ENCODE measurements at regions not wholly inside any gene's neighbourhood (a gene's known extent, or its start where the extent isn't known, plus 50 kb on each side); places are given as distances from the start of the nearest gene placed in this dataset.

DNA sequence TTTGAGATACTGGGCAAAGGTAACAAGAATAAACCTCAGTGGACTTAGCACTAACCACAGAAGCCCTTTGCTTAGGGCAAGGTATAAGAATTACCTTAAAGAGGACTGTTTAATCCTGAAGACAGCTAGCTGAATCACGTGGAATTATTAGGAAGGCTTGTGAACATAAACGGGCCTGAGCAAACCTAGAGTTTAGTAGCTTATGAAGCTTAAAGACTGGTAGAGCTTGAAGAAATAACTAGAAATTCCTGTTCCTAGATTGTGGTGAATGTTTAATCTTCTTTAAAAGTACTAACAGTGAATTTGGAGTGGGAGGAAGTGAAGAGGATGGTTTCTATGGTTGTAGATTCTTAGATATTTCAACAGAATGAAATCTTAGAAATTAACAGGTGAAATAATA, 428.9 kb upstream of the THRB start:
- TF ChIP-seq, protein P1, sequence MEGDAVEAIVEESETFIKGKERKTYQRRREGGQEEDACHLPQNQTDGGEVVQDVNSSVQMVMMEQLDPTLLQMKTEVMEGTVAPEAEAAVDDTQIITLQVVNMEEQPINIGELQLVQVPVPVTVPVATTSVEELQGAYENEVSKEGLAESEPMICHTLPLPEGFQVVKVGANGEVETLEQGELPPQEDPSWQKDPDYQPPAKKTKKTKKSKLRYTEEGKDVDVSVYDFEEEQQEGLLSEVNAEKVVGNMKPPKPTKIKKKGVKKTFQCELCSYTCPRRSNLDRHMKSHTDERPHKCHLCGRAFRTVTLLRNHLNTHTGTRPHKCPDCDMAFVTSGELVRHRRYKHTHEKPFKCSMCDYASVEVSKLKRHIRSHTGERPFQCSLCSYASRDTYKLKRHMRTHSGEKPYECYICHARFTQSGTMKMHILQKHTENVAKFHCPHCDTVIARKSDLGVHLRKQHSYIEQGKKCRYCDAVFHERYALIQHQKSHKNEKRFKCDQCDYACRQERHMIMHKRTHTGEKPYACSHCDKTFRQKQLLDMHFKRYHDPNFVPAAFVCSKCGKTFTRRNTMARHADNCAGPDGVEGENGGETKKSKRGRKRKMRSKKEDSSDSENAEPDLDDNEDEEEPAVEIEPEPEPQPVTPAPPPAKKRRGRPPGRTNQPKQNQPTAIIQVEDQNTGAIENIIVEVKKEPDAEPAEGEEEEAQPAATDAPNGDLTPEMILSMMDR (IDR thresholded peaks at IDR 0.05; ENCODE audit: insufficient read depth, low read depth, low read length) = no peak
- no peak for DNase-seq (ENCODE audit: low read depth)
- no peak overlapping the region for H3K4me3 ChIP-seq (ENCODE audit: low read depth, low read length)

- no peak for DNase-seq (ENCODE audit: low read depth)
- H3K4me3 ChIP-seq (ENCODE audit: low read depth, low read length) = no peak overlapping the region
- TF ChIP-seq, protein P1 (IDR thresholded peaks at IDR 0.05; ENCODE audit: insufficient read depth, low read depth, low read length) = no peak
Measured at GRCh38 chr3:24929521-24929920, 434.9 kb upstream of the THRB start.

- no peak for DNase-seq (ENCODE audit: low read depth)
- H3K4me3 ChIP-seq (ENCODE audit: low read depth, low read length) = no peak overlapping the region
- TF ChIP-seq, protein P1 (IDR thresholded peaks at IDR 0.05; ENCODE audit: insufficient read depth, low read depth, low read length) = no peak
Measured at GRCh38 chr3:24933401-24933800, 438.8 kb upstream of the THRB start.

- no peak for DNase-seq (ENCODE audit: low read depth)
- TF ChIP-seq, protein P1 (IDR thresholded peaks at IDR 0.05; ENCODE audit: insufficient read depth, low read depth, low read length) = no peak
- no peak overlapping the region for H3K4me3 ChIP-seq (ENCODE audit: low read depth, low read length)
Measured at GRCh38 chr3:24936574-24936973, 441.9 kb upstream of the THRB start.

GRCh38 chr3:24937228-24937627, 442.6 kb upstream of the THRB start:
- no peak for DNase-seq (ENCODE audit: low read depth)
- H3K4me3 ChIP-seq (ENCODE audit: low read depth, low read length) = no peak overlapping the region
- TF ChIP-seq, protein P1 (IDR thresholded peaks at IDR 0.05; ENCODE audit: insufficient read depth, low read depth, low read length) = no peak

- TF ChIP-seq, protein P1 (IDR thresholded peaks at IDR 0.05; ENCODE audit: insufficient read depth, low read depth, low read length) = no peak
- no peak overlapping the region for H3K4me3 ChIP-seq (ENCODE audit: low read depth, low read length)
- DNase-seq (ENCODE audit: low read depth) = no peak
Measured at GRCh38 chr3:24937780-24938179, 443.1 kb upstream of the THRB start.

DNA sequence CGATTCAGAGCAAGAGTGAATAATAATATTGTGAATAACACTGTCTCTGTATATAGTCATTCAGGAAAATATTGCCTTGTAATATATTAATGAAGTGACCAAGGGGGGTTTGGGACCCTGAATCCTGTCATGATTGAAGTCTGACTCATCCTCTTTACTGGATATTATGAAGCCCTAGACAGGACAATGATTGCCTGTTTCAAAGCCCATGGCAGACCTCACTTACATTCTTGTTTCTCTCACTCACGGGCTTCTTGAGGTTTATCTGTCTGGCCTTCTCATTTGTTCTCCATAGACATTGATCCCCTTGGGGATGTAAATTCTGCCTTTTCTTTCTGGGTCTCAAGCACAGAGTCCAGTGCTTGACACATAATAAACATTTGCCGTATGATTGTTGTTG, 449.3 kb upstream of the THRB start:
- TF ChIP-seq, protein P1 (IDR thresholded peaks at IDR 0.05; ENCODE audit: insufficient read depth, low read depth, low read length) = no peak
- no peak for DNase-seq (ENCODE audit: low read depth)
- H3K4me3 ChIP-seq (ENCODE audit: low read depth, low read length) = no peak overlapping the region
